Activated CD8-positive, alpha-beta memory T cell treated with anti-CD3 and anti-CD28 coated beads, Interleukin-2, amount 50 U/mL, for 4 hours (primary cell): ENCODE measurements at regions not wholly inside any gene's neighbourhood (a gene's known extent, or its start where the extent isn't known, plus 50 kb on each side); places are given as distances from the start of the nearest gene placed in this dataset.
"Not testable (repeated sequence)": the region's sequence is repeated elsewhere in the genome, so short reads cannot be mapped to it uniquely, and the experiment has no call there.

ENCODE experiments used
- DNase-seq: peaks from one replicate; pipeline ENCODE4 v3.0.0-alpha.2; 2020

- DNase-seq, result no peak
These were observed 2051.0 kb downstream of the EFNA5 start for GRCh38 chr5:105619725-105620124.

- DNase-seq, result no peak
These were observed 2053.1 kb downstream of the EFNA5 start for GRCh38 chr5:105617436-105618215.

GRCh38 chr5:105616599-105616998 lies 2054.0 kb upstream of the NUDT12 start:
- DNase-seq, result no peak

GRCh38 chr5:105602406-105602805 lies 2039.8 kb upstream of the NUDT12 start:
- not testable (repeated sequence) for DNase-seq

- no peak for DNase-seq
These were observed 2030.6 kb upstream of the NUDT12 start for GRCh38 chr5:105593011-105593760.

- DNase-seq, result no peak
These were observed 2025.5 kb upstream of the NUDT12 start for GRCh38 chr5:105587963-105588662.

- DNase-seq, result no peak
These were observed 2019.5 kb upstream of the NUDT12 start for GRCh38 chr5:105581988-105582690.

- no peak for DNase-seq
These were observed 2011.0 kb upstream of the NUDT12 start for GRCh38 chr5:105573575-105573974.

GRCh38 chr5:105565531-105565930 lies 2002.9 kb upstream of the NUDT12 start:
- DNase-seq, result no peak

GRCh38 chr5:105563842-105564241 lies 2001.3 kb upstream of the NUDT12 start:
- no peak for DNase-seq

GRCh38 chr5:105554568-105555169 lies 1992.1 kb upstream of the NUDT12 start:
- no peak for DNase-seq

GRCh38 chr5:105544300-105544699 lies 1981.7 kb upstream of the NUDT12 start:
- no peak for DNase-seq

GRCh38 chr5:105536675-105537074 lies 1974.1 kb upstream of the NUDT12 start:
- DNase-seq, result no peak

- no peak for DNase-seq
These were observed 1968.2 kb upstream of the NUDT12 start for GRCh38 chr5:105530716-105531261.

GRCh38 chr5:105529851-105530250 lies 1967.3 kb upstream of the NUDT12 start:
- DNase-seq, result no peak

- no peak for DNase-seq
These were observed 1945.9 kb upstream of the NUDT12 start for GRCh38 chr5:105508519-105508918.

GRCh38 chr5:105506692-105507277 lies 1944.2 kb upstream of the NUDT12 start:
- no peak for DNase-seq

GRCh38 chr5:105503950-105504349 lies 1941.4 kb upstream of the NUDT12 start:
- no peak for DNase-seq

- DNase-seq, result no peak
These were observed 1938.7 kb upstream of the NUDT12 start for GRCh38 chr5:105501315-105501714.

GRCh38 chr5:105475401-105475800 lies 1912.8 kb upstream of the NUDT12 start:
- no peak for DNase-seq

- DNase-seq, result no peak
These were observed 1899.8 kb upstream of the NUDT12 start for GRCh38 chr5:105462377-105462776.

GRCh38 chr5:105460721-105461120 lies 1898.1 kb upstream of the NUDT12 start:
- no peak for DNase-seq
